GM10266 (cell line): ENCODE measurements at regions not wholly inside any gene's neighbourhood (a gene's known extent, or its start where the extent isn't known, plus 50 kb on each side); places are given as distances from the start of the nearest gene placed in this dataset.

Source experiments
- DNase-seq: peaks from one replicate; pipeline ENCODE4 v3.0.0; 2012; ENCODE audit errors: extremely low spot score
- TF ChIP-seq, protein P1 (sequence below): IDR thresholded peaks from 2 replicates; pipeline ENCODE4 v1.5.1; 2012; ENCODE audit warnings: mild to moderate bottlenecking, low read depth; ENCODE audit not compliant: control insufficient read depth, insufficient read depth; ENCODE audit errors: missing control alignments

GRCh38 chr6:150661216-150662007, 61.7 kb downstream of the PLEKHG1 start:
- TF ChIP-seq, protein P1, sequence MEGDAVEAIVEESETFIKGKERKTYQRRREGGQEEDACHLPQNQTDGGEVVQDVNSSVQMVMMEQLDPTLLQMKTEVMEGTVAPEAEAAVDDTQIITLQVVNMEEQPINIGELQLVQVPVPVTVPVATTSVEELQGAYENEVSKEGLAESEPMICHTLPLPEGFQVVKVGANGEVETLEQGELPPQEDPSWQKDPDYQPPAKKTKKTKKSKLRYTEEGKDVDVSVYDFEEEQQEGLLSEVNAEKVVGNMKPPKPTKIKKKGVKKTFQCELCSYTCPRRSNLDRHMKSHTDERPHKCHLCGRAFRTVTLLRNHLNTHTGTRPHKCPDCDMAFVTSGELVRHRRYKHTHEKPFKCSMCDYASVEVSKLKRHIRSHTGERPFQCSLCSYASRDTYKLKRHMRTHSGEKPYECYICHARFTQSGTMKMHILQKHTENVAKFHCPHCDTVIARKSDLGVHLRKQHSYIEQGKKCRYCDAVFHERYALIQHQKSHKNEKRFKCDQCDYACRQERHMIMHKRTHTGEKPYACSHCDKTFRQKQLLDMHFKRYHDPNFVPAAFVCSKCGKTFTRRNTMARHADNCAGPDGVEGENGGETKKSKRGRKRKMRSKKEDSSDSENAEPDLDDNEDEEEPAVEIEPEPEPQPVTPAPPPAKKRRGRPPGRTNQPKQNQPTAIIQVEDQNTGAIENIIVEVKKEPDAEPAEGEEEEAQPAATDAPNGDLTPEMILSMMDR: no peak
- no peak for DNase-seq

GRCh38 chr6:150662814-150663213, 63.1 kb downstream of the PLEKHG1 start:
- TF ChIP-seq, protein P1: no peak
- DNase-seq: no peak

GRCh38 chr6:150664091-150664490, 64.4 kb downstream of the PLEKHG1 start:
- TF ChIP-seq, protein P1: no peak

GRCh38 chr6:150666071-150666470, 66.4 kb downstream of the PLEKHG1 start:
- DNase-seq: no peak
- TF ChIP-seq, protein P1: no peak

More at GRCh38 chr6:150664091-150664490, 64.4 kb downstream of the PLEKHG1 start:
- no peak for DNase-seq

DNA sequence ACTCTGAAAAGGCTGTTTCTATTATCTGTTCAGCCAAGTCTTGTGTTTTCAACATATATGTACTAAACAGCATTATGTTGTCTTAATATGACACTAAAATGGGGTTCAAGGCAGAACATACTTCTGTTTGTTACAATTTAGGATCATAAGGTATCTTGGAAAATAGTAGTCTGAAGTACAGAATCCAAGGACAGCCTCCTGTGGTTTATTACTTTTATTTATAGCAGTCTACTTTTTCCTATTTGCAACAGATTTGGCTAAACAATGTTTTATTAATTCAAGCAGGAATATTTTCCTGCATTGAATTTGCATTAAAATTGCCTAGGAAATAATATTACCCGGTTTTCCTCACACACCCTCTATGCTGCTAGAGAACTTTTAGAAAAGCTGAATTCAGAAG, 67.7 kb downstream of the PLEKHG1 start:
- no peak for DNase-seq
- TF ChIP-seq, protein P1: no peak

DNA sequence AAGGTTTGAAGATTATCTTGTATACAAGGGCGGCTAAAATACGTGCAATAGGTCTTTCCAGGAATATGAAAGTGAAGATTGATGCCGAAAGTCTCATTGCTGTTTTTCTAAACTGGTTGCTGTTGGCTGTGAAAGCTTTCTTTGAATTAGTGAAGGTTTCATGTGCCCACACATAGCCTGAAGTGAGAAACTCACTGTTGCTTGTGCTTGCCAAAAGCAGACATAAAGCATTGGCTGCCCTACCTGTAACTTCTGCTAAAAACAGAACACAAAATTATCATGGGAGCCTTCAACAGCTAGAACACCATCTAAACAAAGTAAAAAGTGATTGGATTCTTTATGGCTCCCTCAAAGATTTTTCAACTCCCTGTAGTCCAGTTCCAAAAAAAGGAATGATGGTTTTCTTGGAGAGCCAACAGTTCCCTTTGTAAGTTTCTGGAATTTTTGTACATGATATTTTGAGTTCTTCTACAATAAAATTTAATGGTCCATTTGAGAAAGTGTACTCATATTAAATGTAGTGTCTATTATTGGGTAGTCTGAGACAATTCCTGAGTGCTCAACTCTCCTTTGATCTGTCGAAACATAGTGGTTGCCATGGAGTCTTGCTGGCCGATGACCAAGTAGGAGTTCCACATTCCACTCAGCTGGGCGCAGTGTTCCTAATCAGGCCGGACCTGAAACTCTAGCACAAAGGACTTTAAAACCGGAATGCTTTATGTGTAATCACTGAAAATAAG, 68.5 kb downstream of the PLEKHG1 start:
- TF ChIP-seq, protein P1: no peak
- DNase-seq: no peak

DNA sequence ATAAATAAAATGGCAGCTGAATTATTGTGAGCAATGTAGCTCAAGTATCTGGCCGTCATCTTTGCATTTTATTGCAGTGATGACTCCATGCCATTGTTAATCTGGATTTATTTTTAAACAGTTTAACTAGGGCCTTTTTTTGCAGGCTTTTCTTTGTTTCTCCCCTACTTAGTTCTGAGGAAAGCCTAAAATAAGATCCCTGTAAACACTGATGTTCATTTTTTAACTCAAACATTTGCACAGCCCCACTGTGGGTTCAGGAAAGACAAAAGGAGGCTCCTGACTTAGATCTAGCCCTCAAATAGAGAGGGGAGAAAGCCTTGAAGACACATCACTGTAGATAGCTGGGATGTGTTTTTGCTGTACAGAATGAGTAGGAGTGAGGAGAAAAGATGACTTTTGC, 69.2 kb downstream of the PLEKHG1 start:
- TF ChIP-seq, protein P1: no peak
- no peak for DNase-seq
